Motor neuron (in vitro differentiated cells): ENCODE measurements at regions not wholly inside any gene's neighbourhood (a gene's known extent, or its start where the extent isn't known, plus 50 kb on each side); places are given as distances from the start of the nearest gene placed in this dataset.

Experiments
- ATAC-seq, 8 experiments: fragments of 200-7000 bp; cut with Tn5 transposase; replicated peaks in 6 of 8; 2 replicates each; pipeline ENCODE4 v1.8.0; 2021; ENCODE audit warnings: mild to moderate bottlenecking in 8 of 8, moderate library complexity in 8 of 8
- H3K27ac ChIP-seq, 2 donors: fragments of 250-450 bp; sonication (Bioruptor Pico); 2 replicates each; pipeline ENCODE4 v1.9.0; 2021; ENCODE audit warnings: antibody characterized with exemption in 2 of 2, mild to moderate bottlenecking in 2 of 2, moderate library complexity in 1 of 2
- H3K4me1 ChIP-seq, 2 donors: fragments of 250-450 bp; sonication (Bioruptor Pico); replicated peaks in 1 of 2; 2 replicates each; pipeline ENCODE4 v1.6.1; 2021; ENCODE audit warnings: antibody characterized with exemption in 2 of 2, mild to moderate bottlenecking in 2 of 2, moderate library complexity in 1 of 2
- H3K4me3 ChIP-seq, 5 donors: fragments of 250-450 bp; sonication (Bioruptor Pico); 2 replicates each; pipeline ENCODE4 v1.9.0; 2021; ENCODE audit warnings: antibody characterized with exemption in 5 of 5, mild to moderate bottlenecking in 5 of 5, moderate library complexity in 4 of 5
- WGBS, 10 experiments: fragments of 450-650 bp; shearing (Covaris generic); methylation state at CpG; one replicate each; pipeline ENCODE4 v1.0.0; 2022; 5-methylcytosine and 5-hydroxymethylcytosine counted together
- in situ Hi-C, 9 experiments: fragments of 400-800 bp; cut with MboI; loops; one replicate each; pipeline ENCODE4 v1.15.0; 2021; ENCODE audit warnings: low sequenced_read_pairs in 9 of 9, low pct_unique_long_range_greater_than_20kb in 2 of 9; ENCODE audit not compliant: unreplicated experiment in 9 of 9

GRCh38 chr12:29879606-29880308, 96.0 kb upstream of the TMTC1 start:
- no peak overlapping the region for H3K4me3 ChIP-seq
- peak in 1 of 8 experiments; percentile 38 for ATAC-seq
- in situ Hi-C loops, result no loop called here
- H3K4me1 ChIP-seq, result no peaks in the 10 kb centered on the region
- H3K27ac ChIP-seq, result no peak overlapping the region
- 51 to 83% (median 72%) methylated on average over 1 to 4 of the region's 4 CpGs for WGBS, 10 experiments

GRCh38 chr12:29869946-29870345, 86.2 kb upstream of the TMTC1 start:
- Histone ChIP-seq H3K4me3 (no peak overlapping the region), H3K4me1 (no peaks in the 10 kb centered on the region), H3K27ac (no peak overlapping the region)
- in situ Hi-C loops, result no loop called here
- WGBS, 10 experiments, result 0 to 82% (median 45%) methylated on average over 1 of the region's 1 CpG; no CpG with 5 or more reads in 1 of the 10 experiments
- no peak for ATAC-seq

- WGBS, 10 experiments, result 25 to 100% (median 81%) methylated on average over 1 to 6 of the region's 6 CpGs; no CpG with 5 or more reads in 2 of the 10 experiments
- in situ Hi-C loops, result no loop called here
- Histone ChIP-seq H3K27ac (no peak overlapping the region), H3K4me3 (no peak overlapping the region), H3K4me1 (no peaks in the 10 kb centered on the region)
- ATAC-seq, result no peak
These were observed 84.1 kb upstream of the TMTC1 start for GRCh38 chr12:29867823-29868222.

GRCh38 chr12:29863665-29864064, 79.9 kb upstream of the TMTC1 start:
- no peak overlapping the region for H3K4me3 ChIP-seq
- H3K4me1 ChIP-seq, result no peaks in the 10 kb centered on the region
- 25 to 83% (median 75%) methylated on average over 1 of the region's 1 CpG; no CpG with 5 or more reads in 5 of the 10 experiments for WGBS, 10 experiments
- ATAC-seq, result no peak
- H3K27ac ChIP-seq, result no peak overlapping the region
- in situ Hi-C loops, result no loop called here

GRCh38 chr12:29858270-29858786, 74.6 kb upstream of the TMTC1 start:
- H3K4me3 ChIP-seq, result no peak overlapping the region
- no peak overlapping the region for H3K27ac ChIP-seq
- no peaks in the 10 kb centered on the region for H3K4me1 ChIP-seq
- no peak for ATAC-seq
- in situ Hi-C loops, result no loop called here
- 0 to 100% (median 69%) methylated on average over 1 of the region's 2 CpGs; no CpG with 5 or more reads in 2 of the 10 experiments for WGBS, 10 experiments

- in situ Hi-C loops, result no loop called here
- H3K27ac ChIP-seq, result no peak overlapping the region
- 18 to 100% (median 71%) methylated on average over 2 of the region's 2 CpGs; no CpG with 5 or more reads in 1 of the 10 experiments for WGBS, 10 experiments
These were observed 63.5 kb upstream of the TMTC1 start for GRCh38 chr12:29847246-29847645.

GRCh38 chr12:29844667-29845066, 60.9 kb upstream of the TMTC1 start:
- ATAC-seq, result no peak
- Histone ChIP-seq H3K4me3 (no peak overlapping the region), H3K27ac (no peak overlapping the region), H3K4me1 (no peaks in the 10 kb centered on the region)
- WGBS, 10 experiments, result 17 to 100% (median 76%) methylated on average over 1 to 2 of the region's 2 CpGs; no CpG with 5 or more reads in 5 of the 10 experiments
- in situ Hi-C loops, result no loop called here

More at GRCh38 chr12:29847246-29847645, 63.5 kb upstream of the TMTC1 start:
- no peak for ATAC-seq
- no peak overlapping the region for H3K4me3 ChIP-seq
- no peaks in the 10 kb centered on the region for H3K4me1 ChIP-seq

GRCh38 chr12:29843036-29843435, 59.3 kb upstream of the TMTC1 start:
- in situ Hi-C loops, result no loop called here
- Histone ChIP-seq H3K4me1 (no peaks in the 10 kb centered on the region), H3K4me3 (no peak overlapping the region), H3K27ac (no peak overlapping the region)
- no peak for ATAC-seq

- WGBS, 10 experiments, result 15 to 100% (median 80%) methylated on average over 1 of the region's 1 CpG; no CpG with 5 or more reads in 1 of the 10 experiments
- in situ Hi-C loops, result no loop called here
- Histone ChIP-seq H3K27ac (no peak overlapping the region), H3K4me1 (no peaks in the 10 kb centered on the region), H3K4me3 (no peak overlapping the region)
- no peak for ATAC-seq
These were observed 55.0 kb upstream of the TMTC1 start for GRCh38 chr12:29838768-29839167.
